ENCODE measurements at regions not wholly inside any gene's neighbourhood (a gene's known extent, or its start where the extent isn't known, plus 50 kb on each side); places are given as distances from the start of the nearest gene placed in this dataset.

GRCh38 chr6:15065261-15065989, 180.4 kb upstream of the JARID2 start:
- in situ Hi-C loops (cut with HindIII; ENCODE audit: low pct_unique_long_range_greater_than_20kb, low sequenced_read_pairs) = no loop called here
- peak in 1 of 2 experiments; percentile 86 for DNase-seq (ENCODE audit: low read depth in 1 of 2, low spot score in 1 of 2)

GRCh38 chr6:15066089-15066758, 179.6 kb upstream of the JARID2 start:
- in situ Hi-C loops (cut with HindIII; ENCODE audit: low pct_unique_long_range_greater_than_20kb, low sequenced_read_pairs) = no loop called here
- peak in 1 of 2 experiments; percentile 49 for DNase-seq (ENCODE audit: low read depth in 1 of 2, low spot score in 1 of 2)
- no peak for TF ChIP-seq JUND (IDR thresholded peaks at IDR 0.05; ENCODE audit: low read depth)

More at GRCh38 chr6:15065261-15065989, 180.4 kb upstream of the JARID2 start:
- TF ChIP-seq JUND (IDR thresholded peaks at IDR 0.05; ENCODE audit: low read depth) = peak; percentile 82

- in situ Hi-C loops (cut with HindIII; ENCODE audit: low pct_unique_long_range_greater_than_20kb, low sequenced_read_pairs) = no loop called here
- DNase-seq (ENCODE audit: low read depth in 1 of 2, low spot score in 1 of 2) = no peak
- TF ChIP-seq JUND (IDR thresholded peaks at IDR 0.05; ENCODE audit: low read depth) = no peak
These were observed 172.5 kb upstream of the JARID2 start for GRCh38 chr6:15073344-15073789.

- DNase-seq (ENCODE audit: low read depth in 1 of 2, low spot score in 1 of 2) = no peak
- in situ Hi-C loops (cut with HindIII; ENCODE audit: low pct_unique_long_range_greater_than_20kb, low sequenced_read_pairs) = no loop called here
- TF ChIP-seq JUND (IDR thresholded peaks at IDR 0.05; ENCODE audit: low read depth) = no peak
These were observed 171.9 kb upstream of the JARID2 start for GRCh38 chr6:15073883-15074465.

- in situ Hi-C loops (cut with HindIII; ENCODE audit: low pct_unique_long_range_greater_than_20kb, low sequenced_read_pairs) = no loop called here
- no peak for DNase-seq (ENCODE audit: low read depth in 1 of 2, low spot score in 1 of 2)
- TF ChIP-seq JUND (IDR thresholded peaks at IDR 0.05; ENCODE audit: low read depth) = no peak
These were observed 171.1 kb upstream of the JARID2 start for GRCh38 chr6:15074806-15075205.

GRCh38 chr6:15076565-15076964, 169.3 kb upstream of the JARID2 start:
- DNase-seq (ENCODE audit: low read depth in 1 of 2, low spot score in 1 of 2) = no peak
- in situ Hi-C loops (cut with HindIII; ENCODE audit: low pct_unique_long_range_greater_than_20kb, low sequenced_read_pairs) = no loop called here
- TF ChIP-seq JUND (IDR thresholded peaks at IDR 0.05; ENCODE audit: low read depth) = no peak

GRCh38 chr6:15077006-15077405, 168.9 kb upstream of the JARID2 start:
- no peak for TF ChIP-seq JUND (IDR thresholded peaks at IDR 0.05; ENCODE audit: low read depth)
- no peak for DNase-seq (ENCODE audit: low read depth in 1 of 2, low spot score in 1 of 2)
- in situ Hi-C loops (cut with HindIII; ENCODE audit: low pct_unique_long_range_greater_than_20kb, low sequenced_read_pairs) = no loop called here

GRCh38 chr6:15077961-15078360, 167.9 kb upstream of the JARID2 start:
- in situ Hi-C loops (cut with HindIII; ENCODE audit: low pct_unique_long_range_greater_than_20kb, low sequenced_read_pairs) = no loop called here
- TF ChIP-seq JUND (IDR thresholded peaks at IDR 0.05; ENCODE audit: low read depth) = no peak
- DNase-seq (ENCODE audit: low read depth in 1 of 2, low spot score in 1 of 2) = no peak

GRCh38 chr6:15079288-15079817, 166.5 kb upstream of the JARID2 start:
- TF ChIP-seq JUND (IDR thresholded peaks at IDR 0.05; ENCODE audit: low read depth) = no peak
- in situ Hi-C loops (cut with HindIII; ENCODE audit: low pct_unique_long_range_greater_than_20kb, low sequenced_read_pairs) = no loop called here
- no peak for DNase-seq (ENCODE audit: low read depth in 1 of 2, low spot score in 1 of 2)

GRCh38 chr6:15080895-15081294, 165.0 kb upstream of the JARID2 start:
- TF ChIP-seq JUND (IDR thresholded peaks at IDR 0.05; ENCODE audit: low read depth) = no peak
- in situ Hi-C loops (cut with HindIII; ENCODE audit: low pct_unique_long_range_greater_than_20kb, low sequenced_read_pairs) = no loop called here
- DNase-seq (ENCODE audit: low read depth in 1 of 2, low spot score in 1 of 2) = no peak

- TF ChIP-seq JUND (IDR thresholded peaks at IDR 0.05; ENCODE audit: low read depth) = no peak
- DNase-seq (ENCODE audit: low read depth in 1 of 2, low spot score in 1 of 2) = no peak
- in situ Hi-C loops (cut with HindIII; ENCODE audit: low pct_unique_long_range_greater_than_20kb, low sequenced_read_pairs) = no loop called here
These were observed 164.4 kb upstream of the JARID2 start for GRCh38 chr6:15081447-15081846.

GRCh38 chr6:15082708-15083107, 163.2 kb upstream of the JARID2 start:
- in situ Hi-C loops (cut with HindIII; ENCODE audit: low pct_unique_long_range_greater_than_20kb, low sequenced_read_pairs) = no loop called here
- TF ChIP-seq JUND (IDR thresholded peaks at IDR 0.05; ENCODE audit: low read depth) = no peak
- DNase-seq (ENCODE audit: low read depth in 1 of 2, low spot score in 1 of 2) = no peak
